B cell (primary cell): ENCODE measurements at regions not wholly inside any gene's neighbourhood (a gene's known extent, or its start where the extent isn't known, plus 50 kb on each side); places are given as distances from the start of the nearest gene placed in this dataset.

Source experiments
- EZH2 ChIP-seq: IDR thresholded peaks from 2 replicates; pipeline ENCODE4 v1.6.1; 2012; ENCODE audit warnings: borderline replicate concordance, low read depth, mild to moderate bottlenecking, moderate library complexity, low read length; ENCODE audit not compliant: insufficient read depth, poor library complexity, severe bottlenecking
- TF ChIP-seq, protein P1 (sequence below): fragments of 200-600 bp; IDR thresholded peaks from one replicate; pipeline ENCODE4 v1.8.0; 2022; ENCODE audit warnings: antibody characterized with exemption, mild to moderate bottlenecking

DNA sequence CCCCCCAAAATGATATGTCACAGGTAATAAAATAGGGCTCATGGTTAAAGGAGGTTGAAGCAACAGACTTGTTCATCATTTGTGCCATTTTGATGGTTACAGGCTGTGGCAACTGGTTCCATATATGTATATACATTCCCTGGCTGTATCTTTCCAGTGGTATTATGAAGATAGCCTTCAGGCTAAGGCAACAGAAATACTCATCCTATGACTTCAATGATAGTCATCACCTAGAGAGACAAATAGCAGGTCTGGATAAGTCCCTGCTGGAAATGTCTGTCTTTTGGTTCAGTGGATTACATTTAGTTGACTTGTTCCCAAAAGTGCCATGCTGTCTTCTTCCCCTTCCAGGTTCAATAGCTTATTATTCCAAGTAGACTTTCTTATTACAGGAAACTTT is 997.4 kb downstream of the FLRT2 start:
- no peak for TF ChIP-seq EZH2
- TF ChIP-seq, protein P1, sequence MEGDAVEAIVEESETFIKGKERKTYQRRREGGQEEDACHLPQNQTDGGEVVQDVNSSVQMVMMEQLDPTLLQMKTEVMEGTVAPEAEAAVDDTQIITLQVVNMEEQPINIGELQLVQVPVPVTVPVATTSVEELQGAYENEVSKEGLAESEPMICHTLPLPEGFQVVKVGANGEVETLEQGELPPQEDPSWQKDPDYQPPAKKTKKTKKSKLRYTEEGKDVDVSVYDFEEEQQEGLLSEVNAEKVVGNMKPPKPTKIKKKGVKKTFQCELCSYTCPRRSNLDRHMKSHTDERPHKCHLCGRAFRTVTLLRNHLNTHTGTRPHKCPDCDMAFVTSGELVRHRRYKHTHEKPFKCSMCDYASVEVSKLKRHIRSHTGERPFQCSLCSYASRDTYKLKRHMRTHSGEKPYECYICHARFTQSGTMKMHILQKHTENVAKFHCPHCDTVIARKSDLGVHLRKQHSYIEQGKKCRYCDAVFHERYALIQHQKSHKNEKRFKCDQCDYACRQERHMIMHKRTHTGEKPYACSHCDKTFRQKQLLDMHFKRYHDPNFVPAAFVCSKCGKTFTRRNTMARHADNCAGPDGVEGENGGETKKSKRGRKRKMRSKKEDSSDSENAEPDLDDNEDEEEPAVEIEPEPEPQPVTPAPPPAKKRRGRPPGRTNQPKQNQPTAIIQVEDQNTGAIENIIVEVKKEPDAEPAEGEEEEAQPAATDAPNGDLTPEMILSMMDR = no peak
